NCI-H1048 (cell line): ENCODE measurements at regions not wholly inside any gene's neighbourhood (a gene's known extent, or its start where the extent isn't known, plus 50 kb on each side); places are given as distances from the start of the nearest gene placed in this dataset.
"Not testable (repeated sequence)": the region's sequence is repeated elsewhere in the genome, so short reads cannot be mapped to it uniquely, and the experiment has no call there.

Experiments
- DNase-seq: peaks from one replicate; lab custom pipeline; 2025; lab: John Stamatoyannopoulos, UW

GRCh38 chr7:149682038-149682437, 91.3 kb downstream of the ZNF467 start:
- no peak for DNase-seq

DNA sequence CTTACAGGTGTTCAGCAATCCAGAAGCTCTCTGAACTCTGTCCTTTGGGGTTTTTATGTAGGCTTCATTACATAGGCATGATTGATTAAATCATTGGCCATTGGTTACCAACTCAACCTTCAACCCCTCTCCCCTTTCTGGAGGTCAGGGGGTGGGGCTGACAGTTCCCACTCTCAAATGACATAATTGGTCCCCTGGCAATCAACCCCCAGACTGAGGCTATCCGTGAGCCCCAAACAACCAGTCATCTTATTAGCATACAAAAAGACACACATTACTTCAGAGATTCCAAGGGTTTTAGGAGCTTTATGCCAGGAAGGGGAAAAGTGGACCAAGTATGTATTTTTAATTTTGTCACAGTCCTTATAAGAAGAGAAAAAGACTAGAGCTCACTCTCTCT, 92.1 kb downstream of the ZNF467 start:
- no peak for DNase-seq

DNA sequence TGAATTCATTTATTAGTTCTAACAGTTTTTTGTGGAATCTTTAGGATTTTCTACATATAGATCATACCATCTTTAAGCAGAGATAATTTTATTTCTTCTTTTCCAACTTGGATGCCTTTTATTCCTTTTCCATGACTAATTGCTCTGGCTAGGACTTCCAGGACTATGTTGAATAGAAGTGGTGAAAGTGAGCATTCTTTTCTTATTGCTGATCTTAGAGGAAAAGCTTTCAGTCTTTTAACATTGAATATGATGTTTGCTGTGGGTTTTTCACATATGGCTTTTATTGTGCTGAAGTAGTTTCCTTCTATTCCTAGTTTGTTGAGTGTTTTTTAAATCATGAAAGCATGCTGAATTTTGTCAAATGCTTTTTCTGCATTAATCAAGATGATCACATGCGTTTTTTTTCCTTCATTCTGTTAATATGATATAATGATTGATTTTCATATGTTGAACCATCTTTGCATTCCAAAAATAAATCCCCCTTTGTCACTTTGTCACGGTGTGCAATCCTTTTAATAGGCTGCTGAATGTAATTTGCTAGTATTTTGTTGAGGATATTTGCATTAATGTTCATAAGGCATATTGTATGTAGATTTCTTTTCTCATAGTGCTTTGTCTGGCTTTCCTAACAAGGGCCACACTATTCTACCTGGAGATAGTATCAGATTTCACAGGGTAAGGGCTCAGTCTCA, 92.9 kb downstream of the ZNF467 start:
- DNase-seq: no peak

DNA sequence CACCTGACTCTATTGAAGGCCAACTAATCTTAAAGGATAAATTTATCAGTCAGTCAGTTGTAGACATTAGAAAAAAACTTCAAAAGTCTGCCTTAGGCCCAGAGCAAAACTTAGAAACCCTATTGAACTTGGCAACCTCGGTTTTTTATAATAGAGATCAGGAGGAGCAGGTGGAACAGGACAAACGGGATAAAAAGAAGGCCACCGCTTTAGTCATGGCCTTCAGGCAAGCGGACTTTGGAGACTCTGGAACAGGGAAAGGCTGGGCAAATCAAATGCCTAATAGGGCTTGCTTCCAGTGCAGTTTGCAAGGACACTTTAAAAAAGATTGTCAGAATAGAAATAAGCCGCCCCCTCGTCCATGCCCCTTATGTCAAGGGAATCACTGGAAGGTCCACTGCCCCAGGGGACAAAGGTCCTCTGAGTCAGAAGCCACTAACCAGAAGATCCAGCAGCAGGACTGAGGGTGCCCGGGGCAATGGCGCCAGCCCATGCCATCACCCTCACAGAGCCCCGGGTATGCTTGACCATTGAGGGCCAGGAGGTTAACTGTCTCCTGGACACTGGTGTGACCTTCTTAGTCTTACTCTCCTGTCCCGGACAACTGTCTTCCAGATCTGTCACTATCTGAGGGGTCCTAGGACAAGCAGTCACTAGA, 98.5 kb downstream of the ZNF467 start:
- DNase-seq: not testable (repeated sequence)

DNA sequence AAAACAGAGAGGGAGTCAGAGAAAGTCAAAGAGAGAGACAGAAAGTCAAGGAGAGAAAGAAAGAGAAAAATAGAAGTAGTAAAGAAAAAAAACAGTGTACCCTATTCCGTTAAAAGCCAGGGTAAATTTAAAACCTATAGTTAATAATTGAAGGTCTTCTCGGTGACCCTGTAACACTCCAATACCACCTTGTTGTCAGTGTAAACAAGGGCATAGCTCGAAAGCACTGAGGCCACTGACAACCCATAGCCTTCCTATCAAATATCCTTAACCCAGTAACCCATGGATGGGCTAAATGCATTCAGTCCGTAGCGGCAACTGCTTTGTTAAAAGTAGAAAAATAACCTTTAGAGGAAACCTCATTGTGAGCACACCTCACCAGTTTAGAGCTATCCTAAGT, 100.4 kb downstream of the ZNF467 start:
- no peak for DNase-seq

- no peak for DNase-seq
These were observed 103.1 kb downstream of the ZNF467 start for GRCh38 chr7:149670288-149670687.

GRCh38 chr7:149669121-149669818, 104.1 kb downstream of the ZNF467 start:
- DNase-seq: no peak

DNA sequence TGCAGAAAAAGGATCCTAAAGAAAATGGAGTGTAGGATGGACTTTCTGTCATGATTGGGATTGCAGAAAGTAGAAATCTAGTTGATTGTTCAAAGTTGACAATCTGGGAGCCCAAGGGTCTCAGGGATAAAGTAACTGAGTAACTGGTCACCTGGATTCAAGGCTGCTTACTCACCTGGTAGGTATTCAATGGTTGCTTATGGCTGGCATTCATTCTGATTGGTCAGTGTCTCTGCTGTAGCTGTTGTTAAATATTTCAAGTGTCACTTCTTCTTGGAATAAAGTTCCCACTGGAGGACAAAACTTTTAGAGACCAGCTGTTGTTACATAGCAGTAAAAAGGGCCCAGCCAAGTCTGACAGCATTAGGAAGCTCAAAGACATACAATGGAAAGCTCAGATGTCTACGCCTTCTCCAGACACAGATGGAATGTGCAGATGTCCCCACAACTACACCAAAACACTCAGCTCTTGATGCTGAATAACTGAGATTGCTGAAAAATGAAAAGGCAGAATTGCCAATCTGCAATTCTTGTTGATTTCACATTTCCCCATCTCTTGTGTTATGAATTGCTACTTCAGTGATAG, 106.9 kb downstream of the ZNF467 start:
- DNase-seq: no peak

DNA sequence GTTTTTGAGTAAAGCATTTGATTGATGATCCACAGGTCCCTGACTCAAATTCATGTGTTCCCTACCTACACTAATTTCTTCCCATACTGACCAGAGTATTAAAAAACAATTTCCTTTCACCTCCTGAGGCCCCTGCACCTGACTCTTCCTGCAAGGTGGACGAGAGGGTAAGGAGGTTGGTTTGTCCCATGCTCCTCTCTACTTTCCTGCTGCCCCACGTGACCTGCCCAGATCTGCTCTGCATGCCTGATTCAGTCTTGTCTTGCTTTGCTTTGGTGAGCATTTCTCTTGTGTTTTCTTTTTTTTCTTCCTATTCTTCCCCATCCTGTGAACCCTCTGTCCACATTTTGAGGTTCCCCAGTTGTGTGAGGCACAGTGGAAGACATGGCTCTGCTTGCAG, 107.8 kb downstream of the ZNF467 start:
- DNase-seq: not testable (repeated sequence)

GRCh38 chr7:149664666-149665065, 108.7 kb downstream of the ZNF467 start:
- DNase-seq: no peak

GRCh38 chr7:149664176-149664575, 109.2 kb downstream of the ZNF467 start:
- DNase-seq: no peak

DNA sequence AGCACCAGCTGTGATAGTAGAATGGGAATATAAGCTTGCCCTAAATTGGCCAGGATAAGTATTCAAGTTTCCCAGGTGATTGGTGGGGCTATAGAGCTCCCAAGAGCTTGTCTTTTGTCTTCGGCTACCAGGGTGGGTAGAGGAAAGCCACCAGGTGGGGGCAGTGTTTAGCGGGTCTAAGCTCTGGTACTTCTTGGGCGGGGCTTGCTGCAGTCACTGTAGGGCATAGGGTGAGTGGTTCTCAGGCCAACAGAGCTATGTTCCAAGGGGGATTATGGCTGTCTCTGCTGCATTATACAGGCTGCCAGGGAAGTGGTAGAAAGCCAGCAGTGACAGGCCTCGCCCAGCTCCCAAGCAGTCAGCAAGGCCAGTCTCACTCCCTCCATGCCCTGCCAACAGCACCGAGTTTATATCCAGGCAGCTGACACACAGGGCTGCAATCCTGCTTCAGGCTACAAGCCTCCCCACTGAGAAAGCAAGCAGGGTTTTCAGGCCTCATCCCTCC, 110.7 kb downstream of the ZNF467 start:
- no peak for DNase-seq

- no peak for DNase-seq
These were observed 117.6 kb downstream of the ZNF467 start for GRCh38 chr7:149655784-149656183.

GRCh38 chr7:149654588-149654987, 118.8 kb downstream of the ZNF467 start:
- DNase-seq: no peak

DNA sequence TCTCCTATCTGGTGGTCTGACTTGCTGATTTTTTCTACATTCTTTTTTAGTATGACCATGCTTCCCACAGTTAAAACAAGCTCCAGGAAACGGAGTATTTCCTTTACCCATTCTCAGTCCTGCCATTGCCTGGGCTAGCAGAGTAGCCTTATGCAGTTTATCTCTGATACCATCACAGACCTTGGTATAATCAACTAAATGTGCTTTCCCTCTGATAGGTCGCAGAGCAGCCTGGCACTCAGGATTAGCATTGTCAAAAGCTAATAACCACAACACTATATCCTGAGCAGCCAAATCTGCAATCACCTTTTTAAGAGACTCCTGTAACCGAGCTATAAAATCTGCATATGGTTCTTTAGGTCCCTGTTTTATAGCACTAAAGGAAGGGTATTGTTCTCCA, 123.2 kb downstream of the ZNF467 start:
- DNase-seq: not testable (repeated sequence)

DNA sequence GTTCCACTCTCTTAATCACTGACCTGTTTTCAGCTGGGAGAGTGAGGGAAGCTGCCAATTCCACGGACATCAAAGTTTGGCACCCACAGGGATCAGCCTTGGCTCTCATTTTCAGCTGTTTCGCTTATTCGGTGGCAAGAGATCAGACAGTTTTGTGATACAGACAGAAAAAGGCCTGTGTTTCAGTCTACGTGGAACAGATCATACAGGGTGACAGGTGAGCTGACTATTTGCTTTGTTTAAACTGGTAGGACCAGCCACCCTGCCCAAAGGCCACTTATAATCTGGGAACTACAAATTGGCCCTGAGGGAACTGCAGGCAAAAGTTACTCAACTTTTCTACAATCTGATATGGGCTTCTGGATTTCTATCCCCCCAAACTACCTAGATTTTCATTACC, 128.6 kb downstream of the ZNF467 start:
- DNase-seq: no peak

GRCh38 chr7:149642589-149642988, 130.8 kb downstream of the ZNF467 start:
- DNase-seq: no peak

DNA sequence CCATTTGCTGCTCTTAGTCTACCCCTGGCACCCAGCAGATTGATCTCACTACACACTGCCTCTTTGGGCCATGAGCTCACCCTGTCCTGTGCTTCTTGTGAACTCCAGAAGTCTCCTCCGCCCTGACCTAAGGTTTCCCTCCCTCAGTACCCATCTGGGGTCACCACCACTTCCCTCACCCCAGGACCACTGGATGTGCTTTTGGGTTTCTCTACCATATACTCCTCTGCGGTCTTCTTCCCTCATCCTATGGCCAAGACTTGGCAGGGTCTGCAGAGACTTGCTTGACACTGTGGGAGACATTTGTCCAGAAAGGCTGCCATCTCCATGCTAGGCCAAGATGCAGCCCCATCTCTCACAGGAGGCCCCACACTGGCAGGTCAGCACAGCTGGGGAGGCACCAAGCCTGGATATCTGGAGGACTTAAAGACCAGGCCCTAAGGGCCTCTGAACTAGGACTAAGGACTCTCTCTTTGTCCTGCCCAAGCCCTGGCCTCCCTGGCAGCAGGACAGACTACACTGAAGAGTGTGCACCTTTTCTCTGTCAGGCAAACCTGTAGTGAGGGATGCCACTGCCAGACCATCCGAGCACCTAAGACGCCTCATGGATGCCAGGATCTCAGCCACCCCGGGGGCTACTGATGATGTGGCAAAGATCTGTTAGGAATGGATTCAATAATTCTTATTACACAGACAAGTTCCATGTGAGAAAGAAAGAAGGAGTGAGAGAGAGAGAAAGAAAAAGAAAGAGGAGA, 134.6 kb downstream of the ZNF467 start:
- no peak for DNase-seq

- no peak for DNase-seq
These were observed 135.3 kb downstream of the ZNF467 start for GRCh38 chr7:149637911-149638565.

GRCh38 chr7:149635561-149636329, 137.6 kb downstream of the ZNF467 start:
- DNase-seq: no peak
